ENCODE measurements at regions not wholly inside any gene's neighbourhood (a gene's known extent, or its start where the extent isn't known, plus 50 kb on each side); places are given as distances from the start of the nearest gene placed in this dataset.
"Not testable (repeated sequence)": the region's sequence is repeated elsewhere in the genome, so short reads cannot be mapped to it uniquely, and the experiment has no call there.

GRCh38 chr5:176018598-176018997 is 50.5 kb upstream of the THOC3 start:
- not testable (repeated sequence) for DNase-seq

GRCh38 chr5:176020852-176021251 is 52.7 kb upstream of the THOC3 start:
- not testable (repeated sequence) for DNase-seq

GRCh38 chr5:176023535-176023934 is 55.4 kb upstream of the THOC3 start:
- not testable (repeated sequence) for DNase-seq

- not testable (repeated sequence) for DNase-seq
Measured at GRCh38 chr5:176029445-176029844, 61.3 kb upstream of the THOC3 start.

GRCh38 chr5:176030361-176031117 is 62.4 kb upstream of the THOC3 start:
- DNase-seq = not testable (repeated sequence)

GRCh38 chr5:176031118-176031510 is 63.0 kb upstream of the THOC3 start:
- not testable (repeated sequence) for DNase-seq

- DNase-seq = not testable (repeated sequence)
Measured at GRCh38 chr5:176033186-176033585, 65.1 kb upstream of the THOC3 start.

GRCh38 chr5:176034407-176035200 is 66.5 kb upstream of the THOC3 start:
- not testable (repeated sequence) for DNase-seq

GRCh38 chr5:176035201-176035530 is 67.1 kb upstream of the THOC3 start:
- not testable (repeated sequence) for DNase-seq

GRCh38 chr5:176035816-176036308 is 67.7 kb upstream of the THOC3 start:
- DNase-seq = not testable (repeated sequence)

GRCh38 chr5:176036391-176036790 is 68.3 kb upstream of the THOC3 start:
- DNase-seq = not testable (repeated sequence)

- DNase-seq = not testable (repeated sequence)
Measured at GRCh38 chr5:176037190-176037589, 69.1 kb upstream of the THOC3 start.

GRCh38 chr5:176040105-176040801 is 72.1 kb upstream of the THOC3 start:
- not testable (repeated sequence) for DNase-seq

- not testable (repeated sequence) for DNase-seq
Measured at GRCh38 chr5:176041248-176041994, 73.3 kb upstream of the THOC3 start.

- not testable (repeated sequence) for DNase-seq
Measured at GRCh38 chr5:176042020-176042658, 74.0 kb upstream of the THOC3 start.

GRCh38 chr5:176043252-176043829 is 75.2 kb upstream of the THOC3 start:
- DNase-seq = not testable (repeated sequence)

- not testable (repeated sequence) for DNase-seq
Measured at GRCh38 chr5:176043986-176044385, 75.9 kb upstream of the THOC3 start.

GRCh38 chr5:176044431-176044830 is 76.3 kb upstream of the THOC3 start:
- not testable (repeated sequence) for DNase-seq

- DNase-seq = not testable (repeated sequence)
Measured at GRCh38 chr5:176045442-176045841, 77.3 kb upstream of the THOC3 start.

GRCh38 chr5:176048671-176049070 is 80.6 kb upstream of the THOC3 start:
- DNase-seq = not testable (repeated sequence)

GRCh38 chr5:176060472-176061268 is 92.6 kb upstream of the THOC3 start:
- peak; percentile 41 for DNase-seq
